Breast epithelium (tissue), 3 donors: ENCODE measurements at regions not wholly inside any gene's neighbourhood (a gene's known extent, or its start where the extent isn't known, plus 50 kb on each side); places are given as distances from the start of the nearest gene placed in this dataset.

Source experiments
- POLR2A ChIP-seq: fragments of 450-650 bp; IDR thresholded peaks from one replicate; pipeline ENCODE4 v1.6.1; 2016; ENCODE audit warnings: antibody characterized with exemption, mild to moderate bottlenecking, moderate library complexity
- TF ChIP-seq, protein P1 (sequence below), 3 donors: fragments of 450-650 bp; IDR thresholded peaks; one replicate each; pipeline ENCODE4 v1.5.1; 2016 to 2017; ENCODE audit warnings: antibody characterized with exemption in 3 of 3, mild to moderate bottlenecking in 3 of 3, moderate library complexity in 3 of 3

DNA sequence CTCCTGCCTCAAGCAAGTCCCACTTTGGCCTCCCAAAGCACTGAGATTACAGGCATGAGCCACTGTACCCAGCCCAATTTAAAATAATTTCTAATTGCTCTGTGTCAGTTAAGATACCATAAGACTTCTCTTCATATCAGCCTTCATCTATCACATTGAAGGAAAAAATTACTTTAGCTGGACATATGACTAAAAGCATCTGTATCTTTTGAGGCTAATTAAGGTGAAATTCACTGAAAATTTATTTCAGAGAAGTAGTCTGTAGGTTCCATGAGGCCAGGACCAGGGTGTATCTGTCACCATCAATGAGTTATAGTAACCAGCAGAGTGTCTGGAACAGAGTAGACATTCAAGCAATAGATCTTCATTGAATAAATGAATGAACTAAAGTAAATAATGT lies 205.2 kb upstream of the PHYHIPL start:
- TF ChIP-seq, protein P1, sequence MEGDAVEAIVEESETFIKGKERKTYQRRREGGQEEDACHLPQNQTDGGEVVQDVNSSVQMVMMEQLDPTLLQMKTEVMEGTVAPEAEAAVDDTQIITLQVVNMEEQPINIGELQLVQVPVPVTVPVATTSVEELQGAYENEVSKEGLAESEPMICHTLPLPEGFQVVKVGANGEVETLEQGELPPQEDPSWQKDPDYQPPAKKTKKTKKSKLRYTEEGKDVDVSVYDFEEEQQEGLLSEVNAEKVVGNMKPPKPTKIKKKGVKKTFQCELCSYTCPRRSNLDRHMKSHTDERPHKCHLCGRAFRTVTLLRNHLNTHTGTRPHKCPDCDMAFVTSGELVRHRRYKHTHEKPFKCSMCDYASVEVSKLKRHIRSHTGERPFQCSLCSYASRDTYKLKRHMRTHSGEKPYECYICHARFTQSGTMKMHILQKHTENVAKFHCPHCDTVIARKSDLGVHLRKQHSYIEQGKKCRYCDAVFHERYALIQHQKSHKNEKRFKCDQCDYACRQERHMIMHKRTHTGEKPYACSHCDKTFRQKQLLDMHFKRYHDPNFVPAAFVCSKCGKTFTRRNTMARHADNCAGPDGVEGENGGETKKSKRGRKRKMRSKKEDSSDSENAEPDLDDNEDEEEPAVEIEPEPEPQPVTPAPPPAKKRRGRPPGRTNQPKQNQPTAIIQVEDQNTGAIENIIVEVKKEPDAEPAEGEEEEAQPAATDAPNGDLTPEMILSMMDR (IDR thresholded peaks at IDR 0.05), result no peak
- TF ChIP-seq POLR2A, result no peak
